Renal pelvis (tissue), 1 donor: ENCODE measurements at regions not wholly inside any gene's neighbourhood (a gene's known extent, or its start where the extent isn't known, plus 50 kb on each side); places are given as distances from the start of the nearest gene placed in this dataset.

Experiments
- DNase-seq: peaks from one replicate; pipeline ENCODE4 v3.0.0-alpha.2; 2013

- DNase-seq = no peak
Measured at GRCh38 chr10:9645928-9646600, 1371.6 kb upstream of the CELF2 start.

- DNase-seq = no peak
Measured at GRCh38 chr10:9654261-9654660, 1363.4 kb upstream of the CELF2 start.

GRCh38 chr10:9656386-9656785 lies 1361.3 kb upstream of the CELF2 start:
- no peak for DNase-seq

- DNase-seq = no peak
Measured at GRCh38 chr10:9656996-9657395, 1360.7 kb upstream of the CELF2 start.

GRCh38 chr10:9657530-9657929 lies 1360.1 kb upstream of the CELF2 start:
- no peak for DNase-seq

GRCh38 chr10:9668411-9668810 lies 1349.3 kb upstream of the CELF2 start:
- no peak for DNase-seq

- DNase-seq = peak; percentile 16
Measured at GRCh38 chr10:9670911-9671310, 1346.8 kb upstream of the CELF2 start.

GRCh38 chr10:9681655-9682054 lies 1336.0 kb upstream of the CELF2 start:
- no peak for DNase-seq

- DNase-seq = no peak
Measured at GRCh38 chr10:9682802-9683201, 1334.9 kb upstream of the CELF2 start.

GRCh38 chr10:9684186-9684585 lies 1333.5 kb upstream of the CELF2 start:
- DNase-seq = no peak

- no peak for DNase-seq
Measured at GRCh38 chr10:9685596-9685995, 1332.1 kb upstream of the CELF2 start.

- no peak for DNase-seq
Measured at GRCh38 chr10:9688711-9689110, 1329.0 kb upstream of the CELF2 start.

- DNase-seq = no peak
Measured at GRCh38 chr10:9707216-9707615, 1310.5 kb upstream of the CELF2 start.

- DNase-seq = no peak
Measured at GRCh38 chr10:9709849-9710248, 1307.8 kb upstream of the CELF2 start.

- DNase-seq = no peak
Measured at GRCh38 chr10:9712393-9712792, 1305.3 kb upstream of the CELF2 start.

- DNase-seq = no peak
Measured at GRCh38 chr10:9719246-9719645, 1298.4 kb upstream of the CELF2 start.

- peak; percentile 33 for DNase-seq
Measured at GRCh38 chr10:9733766-9734165, 1283.9 kb upstream of the CELF2 start.

GRCh38 chr10:9734218-9734617 lies 1283.5 kb upstream of the CELF2 start:
- no peak for DNase-seq

GRCh38 chr10:9735731-9736130 lies 1281.9 kb upstream of the CELF2 start:
- DNase-seq = no peak

GRCh38 chr10:9743639-9744038 lies 1274.0 kb upstream of the CELF2 start:
- no peak for DNase-seq

GRCh38 chr10:9745158-9745557 lies 1272.5 kb upstream of the CELF2 start:
- no peak for DNase-seq

- no peak for DNase-seq
Measured at GRCh38 chr10:9757176-9757575, 1260.5 kb upstream of the CELF2 start.

- DNase-seq = no peak
Measured at GRCh38 chr10:9759596-9759995, 1258.1 kb upstream of the CELF2 start.

GRCh38 chr10:9762966-9763656 lies 1254.6 kb upstream of the CELF2 start:
- DNase-seq = no peak
